NOMO-1 (cell line): ENCODE measurements at regions not wholly inside any gene's neighbourhood (a gene's known extent, or its start where the extent isn't known, plus 50 kb on each side); places are given as distances from the start of the nearest gene placed in this dataset.

Experiments
- DNase-seq, 2 experiments: peaks; one replicate each; lab custom pipeline; 2025; ENCODE audit not compliant: unreplicated experiment in 2 of 2; lab: John Stamatoyannopoulos, UW

- DNase-seq: no peak
Observed at GRCh38 chr1:195590649-195591048, 1017.6 kb downstream of the KCNT2 start.

GRCh38 chr1:195584870-195585624 is 1023.2 kb downstream of the KCNT2 start:
- no peak for DNase-seq

- no peak for DNase-seq
Observed at GRCh38 chr1:195580988-195581387, 1027.3 kb downstream of the KCNT2 start.

GRCh38 chr1:195577748-195578147 is 1030.5 kb downstream of the KCNT2 start:
- DNase-seq: no peak

- DNase-seq: no peak
Observed at GRCh38 chr1:195576641-195577040, 1031.6 kb downstream of the KCNT2 start.

- DNase-seq: no peak
Observed at GRCh38 chr1:195574511-195574910, 1033.7 kb downstream of the KCNT2 start.

GRCh38 chr1:195569934-195570333 is 1038.3 kb downstream of the KCNT2 start:
- no peak for DNase-seq

GRCh38 chr1:195568389-195568788 is 1039.9 kb downstream of the KCNT2 start:
- DNase-seq: no peak

- no peak for DNase-seq
Observed at GRCh38 chr1:195562074-195562473, 1046.2 kb downstream of the KCNT2 start.

- no peak for DNase-seq
Observed at GRCh38 chr1:195550071-195550862, 1058.0 kb downstream of the KCNT2 start.

- no peak for DNase-seq
Observed at GRCh38 chr1:195530961-195531360, 1077.3 kb downstream of the KCNT2 start.

- DNase-seq: no peak
Observed at GRCh38 chr1:195529881-195530280, 1078.4 kb downstream of the KCNT2 start.

GRCh38 chr1:195520757-195521156 is 1087.5 kb downstream of the KCNT2 start:
- DNase-seq: no peak

GRCh38 chr1:195516036-195516435 is 1092.2 kb downstream of the KCNT2 start:
- no peak for DNase-seq

- DNase-seq: no peak
Observed at GRCh38 chr1:195511501-195511900, 1096.7 kb downstream of the KCNT2 start.

GRCh38 chr1:195501118-195501517 is 1107.1 kb downstream of the KCNT2 start:
- no peak for DNase-seq

GRCh38 chr1:195495720-195496635 is 1112.3 kb downstream of the KCNT2 start:
- DNase-seq: no peak

GRCh38 chr1:195482137-195482536 is 1126.1 kb downstream of the KCNT2 start:
- no peak for DNase-seq

- no peak for DNase-seq
Observed at GRCh38 chr1:195481293-195481692, 1126.9 kb downstream of the KCNT2 start.

GRCh38 chr1:195475568-195475967 is 1132.7 kb downstream of the KCNT2 start:
- no peak for DNase-seq

GRCh38 chr1:195472291-195472690 is 1135.9 kb downstream of the KCNT2 start:
- DNase-seq: no peak
